ENCODE measurements at regions not wholly inside any gene's neighbourhood (a gene's known extent, or its start where the extent isn't known, plus 50 kb on each side); places are given as distances from the start of the nearest gene placed in this dataset.

GRCh38 chr12:81998761-81999378 is 239.7 kb upstream of the PPFIA2 start:
- no peak for TF ChIP-seq CTCF (IDR thresholded peaks at IDR 0.05)
- no peak for TF ChIP-seq POLR2A (IDR thresholded peaks at IDR 0.05)

Data from esophagus squamous epithelium (tissue), 4 donors.